NT2/D1 (cell line): ENCODE measurements at regions not wholly inside any gene's neighbourhood (a gene's known extent, or its start where the extent isn't known, plus 50 kb on each side); places are given as distances from the start of the nearest gene placed in this dataset.

Experiments used
- DNase-seq: peaks from one replicate; pipeline ENCODE4 v3.0.0-alpha.2; 2011; ENCODE audit warnings: low read depth, low spot score
- H3K27me3 ChIP-seq: 2 replicates; pipeline ENCODE4 v1.6.0; 2011; ENCODE audit warnings: mild to moderate bottlenecking; ENCODE audit not compliant: insufficient read length, insufficient read depth
- H3K36me3 ChIP-seq: 2 replicates; pipeline ENCODE4 v1.6.1; 2011; ENCODE audit warnings: mild to moderate bottlenecking, low read length, mixed read lengths; ENCODE audit not compliant: insufficient read depth, insufficient read length
- H3K4me1 ChIP-seq: 2 replicates; pipeline ENCODE4 v1.5.1; 2011; ENCODE audit not compliant: insufficient read depth, insufficient read length
- H3K4me3 ChIP-seq: 2 replicates; pipeline ENCODE4 v1.5.1; 2011; ENCODE audit warnings: low read depth; ENCODE audit not compliant: insufficient read length
- H3K9ac ChIP-seq: 2 replicates; pipeline ENCODE4 v1.6.0; 2011; ENCODE audit warnings: low read depth; ENCODE audit not compliant: insufficient read length
- H3K9me3 ChIP-seq: 2 replicates; pipeline ENCODE4 v1.5.1; 2011; ENCODE audit warnings: mild to moderate bottlenecking, low read length; ENCODE audit not compliant: insufficient read depth
- SUZ12 ChIP-seq: IDR thresholded peaks from 2 replicates; pipeline ENCODE4 v1.6.1; 2011; ENCODE audit not compliant: insufficient read length, insufficient read depth; ENCODE audit errors: extremely low read depth
- YY1 ChIP-seq: IDR thresholded peaks from 2 replicates; pipeline ENCODE4 v1.6.1; 2011; ENCODE audit not compliant: insufficient read length, insufficient read depth
- ZNF274 ChIP-seq: IDR thresholded peaks from 2 replicates; pipeline ENCODE4 v1.6.1; 2011; ENCODE audit warnings: mild to moderate bottlenecking, low read depth, low read length

DNA sequence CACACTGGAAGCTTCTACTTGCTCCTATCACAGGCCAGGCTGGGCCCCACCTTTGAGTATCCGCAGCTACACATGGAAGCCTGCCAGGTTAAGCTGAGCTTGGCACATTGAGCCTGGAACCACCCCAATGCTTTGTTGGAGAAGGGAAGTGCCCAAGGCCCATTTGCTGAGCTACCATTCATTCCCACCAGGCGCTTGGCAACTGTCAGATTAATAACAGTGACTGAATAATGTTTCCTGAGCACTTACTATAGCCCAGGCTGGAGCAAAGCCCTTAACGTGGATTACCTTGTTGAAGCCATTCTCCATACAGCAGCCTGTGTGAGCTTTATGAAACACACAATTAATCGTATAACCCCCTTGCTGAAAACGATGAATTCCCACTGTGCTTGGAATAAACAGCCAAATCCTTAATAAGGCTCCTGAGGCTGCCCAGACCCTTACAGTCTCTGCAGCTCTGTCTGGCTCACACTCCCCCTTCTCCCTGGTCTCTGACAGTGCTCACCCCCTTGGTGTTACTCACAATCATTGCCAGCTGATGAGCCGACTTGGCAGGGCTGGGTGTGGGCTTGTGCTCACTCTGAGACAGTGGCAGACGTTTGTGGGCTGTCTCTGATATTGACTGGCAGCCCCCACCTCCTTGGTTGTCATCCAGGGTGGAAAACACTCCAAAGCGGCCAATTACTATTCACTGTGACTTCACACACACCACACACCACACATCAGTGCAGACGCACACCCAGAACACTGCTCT, 357.1 kb downstream of the MAFB start:
- no peaks in the 10 kb centered on the region for H3K27me3 ChIP-seq
- no peak overlapping the region for H3K4me3 ChIP-seq
- no peaks in the 10 kb centered on the region for H3K36me3 ChIP-seq
- DNase-seq = no peak
- no peaks in the 10 kb centered on the region for H3K9me3 ChIP-seq
- H3K4me1 ChIP-seq = no peaks in the 10 kb centered on the region
- H3K9ac ChIP-seq = no peak overlapping the region
- TF ChIP-seq YY1 = no peak
- TF ChIP-seq ZNF274 = no peak
- TF ChIP-seq SUZ12 = no peak

DNA sequence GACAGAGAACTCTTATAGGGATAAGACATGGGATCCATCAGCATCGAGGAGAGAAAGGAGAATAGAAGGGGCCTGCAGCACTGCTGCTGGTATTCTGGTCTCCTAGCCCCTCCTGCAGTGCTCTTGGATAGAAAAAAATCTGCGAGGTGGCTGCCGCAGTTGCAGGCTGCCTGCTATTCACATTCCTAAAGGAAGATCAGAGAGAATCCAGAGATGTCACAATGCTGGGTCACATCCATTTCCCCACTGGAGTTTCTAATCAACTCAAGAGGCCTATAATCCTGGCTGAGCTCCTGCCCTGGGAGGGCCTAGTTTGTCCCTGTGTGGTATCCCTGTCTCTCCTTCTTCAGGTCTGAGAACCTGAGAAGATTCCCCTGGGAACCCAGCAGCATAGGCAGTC, 357.8 kb downstream of the MAFB start:
- no peaks in the 10 kb centered on the region for H3K36me3 ChIP-seq
- DNase-seq = no peak
- TF ChIP-seq ZNF274 (no peak), SUZ12 (no peak), YY1 (no peak)
- H3K4me3 ChIP-seq = no peak overlapping the region
- no peaks in the 10 kb centered on the region for H3K4me1 ChIP-seq
- no peaks in the 10 kb centered on the region for H3K9me3 ChIP-seq
- H3K9ac ChIP-seq = no peak overlapping the region
- no peaks in the 10 kb centered on the region for H3K27me3 ChIP-seq

DNA sequence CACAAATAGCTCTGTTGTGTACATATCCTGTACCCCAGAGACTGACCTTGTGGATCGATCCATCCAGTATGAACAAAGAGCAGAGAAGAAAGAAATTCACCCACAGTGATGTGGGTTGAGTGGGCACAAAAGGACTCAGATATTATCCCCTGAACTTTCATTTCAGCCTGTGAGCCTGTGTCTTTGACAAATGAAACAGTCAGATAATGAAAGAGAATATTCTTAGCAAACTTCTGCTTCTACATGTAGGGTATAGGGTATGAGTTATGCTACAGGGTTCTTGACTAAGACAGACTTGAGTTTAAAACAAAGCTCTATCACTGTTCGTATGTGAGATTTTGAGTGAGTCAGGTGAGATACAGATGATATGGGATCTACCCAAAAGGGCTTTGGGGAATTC, 359.7 kb downstream of the MAFB start:
- Histone ChIP-seq H3K9ac (no peak overlapping the region), H3K36me3 (no peaks in the 10 kb centered on the region), H3K9me3 (no peaks in the 10 kb centered on the region), H3K4me1 (no peaks in the 10 kb centered on the region), H3K27me3 (no peaks in the 10 kb centered on the region), H3K4me3 (no peak overlapping the region)
- DNase-seq = no peak
- TF ChIP-seq SUZ12 (no peak), ZNF274 (no peak), YY1 (no peak)

DNA sequence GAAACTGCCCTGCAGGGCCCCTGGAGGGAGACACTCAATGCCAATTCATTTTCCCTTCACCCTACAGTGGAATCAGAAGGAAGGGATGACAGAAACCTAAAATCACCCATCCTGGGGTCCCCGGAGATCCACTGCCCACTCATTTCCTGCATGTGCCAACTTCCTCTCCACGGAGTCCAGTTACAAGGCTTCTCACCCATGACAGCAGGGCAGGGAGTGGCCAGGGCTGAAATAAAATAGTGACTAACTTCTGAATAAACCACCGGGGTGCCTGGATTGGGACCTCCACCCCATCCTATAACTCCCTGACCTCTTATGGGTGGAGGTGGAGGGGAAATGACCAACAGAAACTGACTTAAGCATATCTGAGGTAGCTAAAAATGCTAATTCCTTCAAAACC, 362.3 kb downstream of the MAFB start:
- H3K9ac ChIP-seq = no peak overlapping the region
- H3K4me1 ChIP-seq = no peaks in the 10 kb centered on the region
- no peak for DNase-seq
- no peak for TF ChIP-seq SUZ12
- no peak for TF ChIP-seq YY1
- TF ChIP-seq ZNF274 = no peak
- H3K27me3 ChIP-seq = no peaks in the 10 kb centered on the region
- H3K36me3 ChIP-seq = no peaks in the 10 kb centered on the region
- no peaks in the 10 kb centered on the region for H3K9me3 ChIP-seq
- no peak overlapping the region for H3K4me3 ChIP-seq

DNA sequence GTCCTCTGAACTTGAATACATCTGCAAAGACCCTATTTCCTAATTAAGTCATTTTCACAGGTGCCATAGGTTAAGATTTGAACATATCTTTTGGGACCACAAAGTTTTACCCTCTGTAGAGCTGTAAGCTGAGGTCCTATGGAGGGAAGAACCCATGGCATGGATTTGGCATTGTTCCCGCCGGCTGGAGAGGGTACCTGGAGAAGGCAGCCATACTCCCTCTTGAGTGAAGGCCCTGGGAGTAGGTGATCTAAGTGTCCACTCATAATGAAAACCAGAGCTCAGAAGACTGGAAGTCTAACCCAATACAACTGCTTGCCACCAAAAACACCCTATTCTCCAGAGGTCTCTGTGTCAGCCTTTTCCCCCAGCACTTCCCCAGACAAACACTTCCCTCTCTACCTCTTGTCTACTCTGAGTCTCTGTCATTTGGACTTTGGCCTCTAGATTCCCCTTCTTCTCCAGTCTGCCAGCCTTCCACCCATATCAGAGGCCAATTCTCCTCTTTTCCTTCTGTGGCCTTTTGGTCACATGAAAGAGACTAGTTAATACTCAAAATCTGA, 363.9 kb downstream of the MAFB start:
- no peak for DNase-seq
- no peaks in the 10 kb centered on the region for H3K36me3 ChIP-seq
- H3K9me3 ChIP-seq = no peaks in the 10 kb centered on the region
- H3K4me3 ChIP-seq = no peak overlapping the region
- no peaks in the 10 kb centered on the region for H3K4me1 ChIP-seq
- H3K27me3 ChIP-seq = no peaks in the 10 kb centered on the region
- H3K9ac ChIP-seq = no peak overlapping the region
- no peak for TF ChIP-seq ZNF274
- no peak for TF ChIP-seq SUZ12
- no peak for TF ChIP-seq YY1

DNA sequence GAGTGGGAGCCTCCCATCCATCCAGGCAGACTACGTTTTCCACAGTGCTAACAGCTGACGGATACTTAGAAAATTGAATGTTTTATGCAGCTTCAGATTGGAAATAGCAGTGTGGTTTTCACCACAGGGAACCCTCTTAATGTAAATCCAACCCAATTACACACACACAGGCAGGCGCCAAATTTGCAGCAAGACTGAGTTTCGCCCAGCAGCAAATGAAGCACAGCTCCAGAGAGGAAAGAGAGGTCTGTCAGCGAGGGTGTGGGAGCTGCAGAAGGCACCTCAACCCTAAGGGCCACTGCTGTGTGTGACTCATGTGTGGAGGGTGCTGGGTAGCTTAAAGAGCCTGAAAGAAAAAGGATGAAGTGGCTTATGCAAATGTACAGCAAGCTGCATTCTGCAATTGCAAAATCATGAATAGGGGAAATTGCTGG, 365.7 kb downstream of the MAFB start:
- Histone ChIP-seq H3K9ac (no peak overlapping the region), H3K27me3 (no peaks in the 10 kb centered on the region), H3K9me3 (no peaks in the 10 kb centered on the region), H3K4me1 (no peaks in the 10 kb centered on the region), H3K36me3 (no peaks in the 10 kb centered on the region), H3K4me3 (no peak overlapping the region)
- DNase-seq = no peak
- TF ChIP-seq SUZ12 (no peak), YY1 (no peak), ZNF274 (no peak)

DNA sequence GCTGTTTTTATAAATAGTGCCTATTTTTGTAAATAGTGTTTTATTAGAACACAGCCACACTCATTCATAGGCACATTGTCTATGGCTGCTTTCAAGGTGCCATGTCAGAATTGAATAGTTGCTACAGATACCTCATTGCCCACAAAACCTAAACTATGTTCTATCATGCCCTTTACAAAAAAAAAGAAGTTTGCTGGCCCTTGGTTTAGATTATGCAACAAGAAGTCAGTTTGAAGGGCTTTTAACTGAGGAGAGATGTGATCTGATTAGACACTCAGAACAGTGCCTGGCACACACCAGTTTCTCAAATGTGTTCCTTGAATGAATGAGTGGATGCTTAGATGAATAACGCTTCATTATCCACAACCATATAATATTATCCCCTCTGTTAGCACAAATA, 366.1 kb downstream of the MAFB start:
- H3K27me3 ChIP-seq = no peaks in the 10 kb centered on the region
- H3K9ac ChIP-seq = no peak overlapping the region
- no peaks in the 10 kb centered on the region for H3K36me3 ChIP-seq
- H3K4me1 ChIP-seq = no peaks in the 10 kb centered on the region
- DNase-seq = no peak
- no peak overlapping the region for H3K4me3 ChIP-seq
- TF ChIP-seq ZNF274 = no peak
- no peak for TF ChIP-seq SUZ12
- TF ChIP-seq YY1 = no peak
- H3K9me3 ChIP-seq = no peaks in the 10 kb centered on the region
